GM13977 (cell line): ENCODE measurements at regions not wholly inside any gene's neighbourhood (a gene's known extent, or its start where the extent isn't known, plus 50 kb on each side); places are given as distances from the start of the nearest gene placed in this dataset.

Experiments
- DNase-seq: peaks from one replicate; pipeline ENCODE4 v3.0.0; 2012; ENCODE audit warnings: low spot score
- CTCF ChIP-seq: IDR thresholded peaks from 2 replicates; pipeline ENCODE4 v1.5.1; 2012; ENCODE audit warnings: mild to moderate bottlenecking, control low read depth; ENCODE audit not compliant: insufficient read depth; ENCODE audit errors: extremely low read depth, missing control alignments
- in situ Hi-C: fragments of 300-500 bp; cut with MboI; formaldehyde crosslinking; loops from one replicate; pipeline ENCODE4 v1.12.0; 2022; ENCODE audit warnings: low sequenced_read_pairs, low pct_unique_long_range_greater_than_20kb, mixed read lengths, inconsistent platforms; ENCODE audit not compliant: unreplicated experiment

- DNase-seq, result no peak
- in situ Hi-C loops, result no loop called here
- TF ChIP-seq CTCF, result no peak
These were observed 71.9 kb upstream of the SLC6A6 start for GRCh38 chr3:14330508-14330907.

- TF ChIP-seq CTCF, result no peak
- no peak for DNase-seq
- in situ Hi-C loops, result no loop called here
These were observed 71.2 kb upstream of the SLC6A6 start for GRCh38 chr3:14331251-14331650.

GRCh38 chr3:14332392-14332791, 70.0 kb upstream of the SLC6A6 start:
- TF ChIP-seq CTCF, result no peak
- no peak for DNase-seq
- in situ Hi-C loops, result no loop called here

GRCh38 chr3:14333215-14333614, 69.2 kb upstream of the SLC6A6 start:
- DNase-seq, result no peak
- in situ Hi-C loops, result no loop called here
- no peak for TF ChIP-seq CTCF

- in situ Hi-C loops, result no loop called here
- no peak for TF ChIP-seq CTCF
- DNase-seq, result no peak
These were observed 68.8 kb upstream of the SLC6A6 start for GRCh38 chr3:14333621-14334020.

GRCh38 chr3:14334136-14334535, 68.3 kb upstream of the SLC6A6 start:
- no peak for TF ChIP-seq CTCF
- no peak for DNase-seq
- in situ Hi-C loops, result no loop called here

- TF ChIP-seq CTCF, result no peak
- in situ Hi-C loops, result no loop called here
- no peak for DNase-seq
These were observed 67.5 kb upstream of the SLC6A6 start for GRCh38 chr3:14334936-14335335.
